GM19238 (cell line): ENCODE measurements at regions not wholly inside any gene's neighbourhood (a gene's known extent, or its start where the extent isn't known, plus 50 kb on each side); places are given as distances from the start of the nearest gene placed in this dataset.

Experiments used
- DNase-seq: peaks from one replicate; pipeline ENCODE4 v3.0.0; 2011; ENCODE audit warnings: low spot score; ENCODE audit not compliant: insufficient read length

- no peak for DNase-seq
Observed at GRCh38 chr3:16050641-16051467, 123.6 kb upstream of the GALNT15 start.

- no peak for DNase-seq
Observed at GRCh38 chr3:16051691-16052090, 122.8 kb upstream of the GALNT15 start.

GRCh38 chr3:16052964-16053363 lies 121.5 kb upstream of the GALNT15 start:
- DNase-seq, result no peak

GRCh38 chr3:16053794-16054193 lies 120.7 kb upstream of the GALNT15 start:
- no peak for DNase-seq

- no peak for DNase-seq
Observed at GRCh38 chr3:16055606-16056211, 118.8 kb upstream of the GALNT15 start.

- DNase-seq, result no peak
Observed at GRCh38 chr3:16056217-16056616, 118.3 kb upstream of the GALNT15 start.

GRCh38 chr3:16058521-16058920 lies 116.0 kb upstream of the GALNT15 start:
- no peak for DNase-seq

- no peak for DNase-seq
Observed at GRCh38 chr3:16059081-16059537, 115.4 kb upstream of the GALNT15 start.

- no peak for DNase-seq
Observed at GRCh38 chr3:16059711-16060357, 114.6 kb upstream of the GALNT15 start.

GRCh38 chr3:16060358-16060852 lies 114.1 kb upstream of the GALNT15 start:
- DNase-seq, result no peak

GRCh38 chr3:16060945-16061344 lies 113.5 kb upstream of the GALNT15 start:
- no peak for DNase-seq

GRCh38 chr3:16061491-16061890 lies 113.0 kb upstream of the GALNT15 start:
- no peak for DNase-seq

GRCh38 chr3:16063603-16064002 lies 110.9 kb upstream of the GALNT15 start:
- DNase-seq, result no peak

GRCh38 chr3:16064642-16065414 lies 109.7 kb upstream of the GALNT15 start:
- no peak for DNase-seq

- DNase-seq, result no peak
Observed at GRCh38 chr3:16066545-16066944, 107.9 kb upstream of the GALNT15 start.

GRCh38 chr3:16066975-16067374 lies 107.5 kb upstream of the GALNT15 start:
- DNase-seq, result no peak

GRCh38 chr3:16067837-16068471 lies 106.5 kb upstream of the GALNT15 start:
- DNase-seq, result no peak

GRCh38 chr3:16069149-16069922 lies 105.1 kb upstream of the GALNT15 start:
- no peak for DNase-seq

GRCh38 chr3:16070707-16071106 lies 103.8 kb upstream of the GALNT15 start:
- DNase-seq, result no peak

- no peak for DNase-seq
Observed at GRCh38 chr3:16071206-16071605, 103.3 kb upstream of the GALNT15 start.
